ENCODE measurements at regions not wholly inside any gene's neighbourhood (a gene's known extent, or its start where the extent isn't known, plus 50 kb on each side); places are given as distances from the start of the nearest gene placed in this dataset.

DNA sequence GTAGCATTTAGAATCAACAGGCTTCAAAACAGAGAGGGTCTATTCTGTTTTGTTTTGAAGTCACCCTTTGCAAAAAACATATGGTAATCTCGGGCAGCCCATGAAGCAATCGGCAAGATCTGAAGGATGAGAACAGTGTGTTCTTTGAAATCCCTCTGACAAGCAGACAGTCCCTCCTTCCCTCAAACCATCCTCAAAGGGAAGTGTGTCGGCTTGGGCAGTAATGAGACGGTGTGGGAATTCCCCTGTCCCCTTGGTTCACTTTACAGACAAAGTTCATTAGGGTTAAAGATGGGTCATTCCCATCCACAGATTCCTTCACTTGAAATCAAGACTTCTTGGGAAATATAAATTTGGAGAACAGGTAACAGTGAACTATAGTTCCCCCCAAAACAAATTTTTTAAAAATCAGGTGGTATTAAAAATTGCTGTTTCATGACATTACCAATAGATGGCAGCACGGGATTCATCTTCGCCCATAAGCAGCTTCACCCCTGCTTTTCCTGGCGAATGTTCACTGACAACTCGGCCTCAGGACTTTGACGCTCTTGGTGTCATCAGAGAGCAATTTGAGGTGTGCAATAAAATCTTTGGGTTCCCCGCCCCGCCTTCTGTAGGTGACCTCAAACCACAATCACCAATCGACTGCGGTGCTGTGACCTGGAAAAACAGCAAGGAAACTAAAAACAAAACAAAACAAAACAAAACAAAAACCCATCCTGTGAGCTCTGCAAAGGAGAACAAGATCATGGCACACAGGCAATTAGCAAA is 159.3 kb upstream of the TNFAIP3 start:
- peak; percentile 76 for ATAC-seq (ENCODE audit: insufficient read depth, low FRiP score)
- 2 to 9% methylated on average over 13 of the region's 13 CpGs for WGBS, 2 donors
- H3K27ac ChIP-seq (ENCODE audit: low read depth in 1 of 2, low read length in 1 of 2): peak overlapping the region in 1 of 2 donors; percentile 42
- peak; percentile 65 to 90 (median 84) for DNase-seq
- no peaks in the 10 kb centered on the region for H3K27me3 ChIP-seq (ENCODE audit: control insufficient read depth in 3 of 3, insufficient read depth in 3 of 3, low read length in 2 of 3)
- no peak overlapping the region for H3K4me3 ChIP-seq
- TF ChIP-seq, protein P1, sequence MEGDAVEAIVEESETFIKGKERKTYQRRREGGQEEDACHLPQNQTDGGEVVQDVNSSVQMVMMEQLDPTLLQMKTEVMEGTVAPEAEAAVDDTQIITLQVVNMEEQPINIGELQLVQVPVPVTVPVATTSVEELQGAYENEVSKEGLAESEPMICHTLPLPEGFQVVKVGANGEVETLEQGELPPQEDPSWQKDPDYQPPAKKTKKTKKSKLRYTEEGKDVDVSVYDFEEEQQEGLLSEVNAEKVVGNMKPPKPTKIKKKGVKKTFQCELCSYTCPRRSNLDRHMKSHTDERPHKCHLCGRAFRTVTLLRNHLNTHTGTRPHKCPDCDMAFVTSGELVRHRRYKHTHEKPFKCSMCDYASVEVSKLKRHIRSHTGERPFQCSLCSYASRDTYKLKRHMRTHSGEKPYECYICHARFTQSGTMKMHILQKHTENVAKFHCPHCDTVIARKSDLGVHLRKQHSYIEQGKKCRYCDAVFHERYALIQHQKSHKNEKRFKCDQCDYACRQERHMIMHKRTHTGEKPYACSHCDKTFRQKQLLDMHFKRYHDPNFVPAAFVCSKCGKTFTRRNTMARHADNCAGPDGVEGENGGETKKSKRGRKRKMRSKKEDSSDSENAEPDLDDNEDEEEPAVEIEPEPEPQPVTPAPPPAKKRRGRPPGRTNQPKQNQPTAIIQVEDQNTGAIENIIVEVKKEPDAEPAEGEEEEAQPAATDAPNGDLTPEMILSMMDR (IDR thresholded peaks at IDR 0.05; ENCODE audit: control extremely low read depth, extremely low read depth): peak; percentile 65
- peaks cover 0 to 4% (median 0%) of the 10 kb centered on the region in 5 donors for H3K4me1 ChIP-seq (ENCODE audit: control insufficient read depth in 5 of 5, insufficient read depth in 5 of 5, low read length in 5 of 5)
- H3K9me3 ChIP-seq (ENCODE audit: control insufficient read depth in 4 of 4, insufficient read depth in 3 of 4, low read length in 3 of 4): no peaks in the 10 kb centered on the region
- H3K36me3 ChIP-seq (ENCODE audit: control insufficient read depth in 4 of 4, insufficient read depth in 4 of 4, low read length in 4 of 4): no peaks in the 10 kb centered on the region
- peak overlapping the region in 1 of 2 donors; percentile 20 for H3K9ac ChIP-seq (ENCODE audit: insufficient read depth in 1 of 2, low read length in 2 of 2)

DNA sequence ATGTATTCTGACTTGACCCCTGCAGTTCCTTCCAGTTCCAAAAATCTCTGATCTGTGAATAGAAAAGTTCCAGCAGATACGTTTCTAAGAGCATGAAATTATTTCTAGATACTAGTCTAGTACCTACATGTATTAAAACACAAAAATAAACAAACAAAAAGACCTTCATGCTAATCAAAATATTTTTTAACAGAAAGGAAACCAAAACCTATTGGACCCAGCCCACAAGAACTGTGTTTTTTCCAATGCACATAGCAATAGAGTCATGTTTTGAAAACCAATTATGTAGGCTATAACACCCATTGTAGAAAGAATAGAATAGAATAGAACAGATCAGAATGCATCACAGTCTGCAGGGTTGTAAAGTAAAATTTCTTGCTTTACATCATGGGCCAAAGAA is 158.6 kb upstream of the TNFAIP3 start:
- no peak for ATAC-seq (ENCODE audit: insufficient read depth, low FRiP score)
- TF ChIP-seq, protein P1 (IDR thresholded peaks at IDR 0.05; ENCODE audit: control extremely low read depth, extremely low read depth): no peak
- 41 to 66% methylated on average over 1 of the region's 1 CpG for WGBS, 2 donors
- Histone ChIP-seq H3K27me3 (ENCODE audit: control insufficient read depth in 3 of 3, insufficient read depth in 3 of 3, low read length in 2 of 3) (no peaks in the 10 kb centered on the region), H3K9me3 (ENCODE audit: control insufficient read depth in 4 of 4, insufficient read depth in 3 of 4, low read length in 3 of 4) (no peaks in the 10 kb centered on the region), H3K4me1 (ENCODE audit: control insufficient read depth in 5 of 5, insufficient read depth in 5 of 5, low read length in 5 of 5) (peaks cover 0 to 4% (median 0%) of the 10 kb centered on the region in 5 donors), H3K27ac (ENCODE audit: low read depth in 1 of 2, low read length in 1 of 2) (no peak overlapping the region), H3K9ac (ENCODE audit: insufficient read depth in 1 of 2, low read length in 2 of 2) (no peak overlapping the region), H3K4me3 (no peak overlapping the region), H3K36me3 (ENCODE audit: control insufficient read depth in 4 of 4, insufficient read depth in 4 of 4, low read length in 4 of 4) (no peaks in the 10 kb centered on the region)
- no peak for DNase-seq

DNA sequence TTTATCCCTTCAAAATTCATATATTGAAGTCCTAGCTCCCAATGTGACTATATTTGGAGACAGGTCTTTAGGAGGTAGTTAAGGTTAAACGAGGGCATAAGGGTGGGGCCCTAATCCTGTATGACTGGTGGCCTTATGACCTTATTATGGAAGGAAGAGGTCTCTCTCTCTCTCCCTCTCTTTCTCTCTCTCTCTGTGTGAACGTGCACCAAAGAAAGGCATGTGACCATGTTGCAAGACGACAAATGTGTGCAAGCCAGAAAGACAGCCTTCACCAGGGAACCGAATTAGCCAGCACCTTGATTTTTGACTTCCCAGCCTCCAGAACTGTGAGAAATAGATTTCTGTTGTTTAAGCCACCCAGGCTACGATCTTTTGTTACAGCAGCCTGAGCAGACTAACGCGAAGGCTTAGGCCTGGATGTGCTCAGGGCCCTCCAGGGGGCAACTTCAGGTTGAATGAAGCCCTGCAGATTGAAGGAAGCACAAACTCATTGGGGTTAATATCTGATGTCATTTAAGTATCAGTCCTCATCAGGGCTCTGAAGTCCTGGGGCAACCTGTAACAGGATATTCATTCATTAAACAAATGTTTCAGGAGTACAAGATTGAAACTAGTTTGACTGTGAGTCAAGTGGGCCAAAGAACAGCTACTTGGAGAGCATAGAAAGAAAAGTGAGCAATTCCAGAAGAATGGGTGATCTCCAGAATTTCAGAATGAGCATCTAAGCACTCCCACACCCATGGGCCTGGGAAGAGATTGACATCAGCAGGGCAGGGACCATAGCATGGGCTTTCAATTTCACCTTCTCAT is 157.4 kb upstream of the TNFAIP3 start:
- Histone ChIP-seq H3K4me3 (no peak overlapping the region), H3K9ac (ENCODE audit: insufficient read depth in 1 of 2, low read length in 2 of 2) (no peak overlapping the region), H3K36me3 (ENCODE audit: control insufficient read depth in 4 of 4, insufficient read depth in 4 of 4, low read length in 4 of 4) (no peaks in the 10 kb centered on the region), H3K4me1 (ENCODE audit: control insufficient read depth in 5 of 5, insufficient read depth in 5 of 5, low read length in 5 of 5) (peaks cover 0 to 4% (median 0%) of the 10 kb centered on the region in 5 donors), H3K27ac (ENCODE audit: low read depth in 1 of 2, low read length in 1 of 2) (no peak overlapping the region), H3K9me3 (ENCODE audit: control insufficient read depth in 4 of 4, insufficient read depth in 3 of 4, low read length in 3 of 4) (no peaks in the 10 kb centered on the region), H3K27me3 (ENCODE audit: control insufficient read depth in 3 of 3, insufficient read depth in 3 of 3, low read length in 2 of 3) (no peaks in the 10 kb centered on the region)
- TF ChIP-seq, protein P1 (IDR thresholded peaks at IDR 0.05; ENCODE audit: control extremely low read depth, extremely low read depth): no peak
- ATAC-seq (ENCODE audit: insufficient read depth, low FRiP score) (no peak), DNase-seq (no peak)
- WGBS, 2 donors: 84 to 87% methylated on average over 7 of the region's 7 CpGs
